RWPE2 (cell line): ENCODE measurements at regions not wholly inside any gene's neighbourhood (a gene's known extent, or its start where the extent isn't known, plus 50 kb on each side); places are given as distances from the start of the nearest gene placed in this dataset.
"Not testable (repeated sequence)": the region's sequence is repeated elsewhere in the genome, so short reads cannot be mapped to it uniquely, and the experiment has no call there.

Source experiments
- ATAC-seq: fragments of 200-7000 bp; cut with Tn5 transposase; 3 replicates; pipeline ENCODE4 v1.9.1; 2021; ENCODE audit warnings: low read depth
- DNase-seq: peaks from one replicate; pipeline ENCODE4 v3.0.0-alpha.2; 2020; ENCODE audit warnings: low spot score
- H3K27ac ChIP-seq: fragments of 450-650 bp; 2 replicates; pipeline ENCODE4 v1.5.1; 2017; ENCODE audit warnings: mild to moderate bottlenecking; ENCODE audit not compliant: poor library complexity, severe bottlenecking
- H3K27me3 ChIP-seq: fragments of 250-450 bp; sonication (Bioruptor Pico); 2 replicates; pipeline ENCODE4 v1.5.1; 2021; ENCODE audit warnings: mild to moderate bottlenecking, moderate library complexity; ENCODE audit not compliant: insufficient read depth, poor library complexity, severe bottlenecking
- H3K36me3 ChIP-seq: fragments of 250-450 bp; sonication (Bioruptor Pico); 2 replicates; pipeline ENCODE4 v1.5.1; 2020; ENCODE audit warnings: low read depth, mild to moderate bottlenecking, moderate library complexity
- H3K4me1 ChIP-seq: fragments of 250-450 bp; sonication (Bioruptor Pico); 2 replicates; pipeline ENCODE4 v1.5.1; 2021; ENCODE audit warnings: mild to moderate bottlenecking, moderate library complexity; ENCODE audit not compliant: insufficient read depth, poor library complexity, severe bottlenecking
- H3K4me3 ChIP-seq: fragments of 250-450 bp; sonication (Bioruptor Pico); 2 replicates; pipeline ENCODE4 v1.5.1; 2021; ENCODE audit warnings: mild to moderate bottlenecking, moderate library complexity; ENCODE audit not compliant: severe bottlenecking
- H3K9me3 ChIP-seq: fragments of 250-450 bp; sonication (Bioruptor Pico); 2 replicates; pipeline ENCODE4 v1.5.1; 2021; ENCODE audit warnings: mild to moderate bottlenecking, moderate library complexity; ENCODE audit not compliant: severe bottlenecking
- TF ChIP-seq, protein P1 (sequence below): fragments of 450-650 bp; IDR thresholded peaks from one replicate; pipeline ENCODE4 v1.5.1; 2017; ENCODE audit warnings: mild to moderate bottlenecking, moderate library complexity; ENCODE audit not compliant: poor library complexity, severe bottlenecking

DNA sequence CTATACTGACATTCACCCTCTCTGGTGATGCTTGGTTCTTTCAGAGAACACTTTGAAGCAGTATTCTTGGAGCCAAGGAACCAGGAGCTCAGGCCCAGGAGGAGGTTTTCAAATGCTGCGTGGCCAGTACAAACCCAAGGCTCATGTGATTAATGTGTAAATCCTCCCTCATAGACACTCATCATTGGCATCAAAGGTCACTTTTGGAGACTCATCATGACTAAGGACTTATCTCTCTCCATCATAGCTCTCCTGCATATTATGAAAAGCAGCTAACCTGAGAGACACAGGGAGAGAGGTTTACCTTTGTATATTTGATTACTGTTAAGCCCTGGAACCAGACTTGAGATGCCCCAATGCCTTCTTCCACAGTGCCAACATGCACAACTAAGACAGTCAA lies 115.3 kb upstream of the SRD5A2 start:
- no peaks in the 10 kb centered on the region for H3K27me3 ChIP-seq
- TF ChIP-seq, protein P1, sequence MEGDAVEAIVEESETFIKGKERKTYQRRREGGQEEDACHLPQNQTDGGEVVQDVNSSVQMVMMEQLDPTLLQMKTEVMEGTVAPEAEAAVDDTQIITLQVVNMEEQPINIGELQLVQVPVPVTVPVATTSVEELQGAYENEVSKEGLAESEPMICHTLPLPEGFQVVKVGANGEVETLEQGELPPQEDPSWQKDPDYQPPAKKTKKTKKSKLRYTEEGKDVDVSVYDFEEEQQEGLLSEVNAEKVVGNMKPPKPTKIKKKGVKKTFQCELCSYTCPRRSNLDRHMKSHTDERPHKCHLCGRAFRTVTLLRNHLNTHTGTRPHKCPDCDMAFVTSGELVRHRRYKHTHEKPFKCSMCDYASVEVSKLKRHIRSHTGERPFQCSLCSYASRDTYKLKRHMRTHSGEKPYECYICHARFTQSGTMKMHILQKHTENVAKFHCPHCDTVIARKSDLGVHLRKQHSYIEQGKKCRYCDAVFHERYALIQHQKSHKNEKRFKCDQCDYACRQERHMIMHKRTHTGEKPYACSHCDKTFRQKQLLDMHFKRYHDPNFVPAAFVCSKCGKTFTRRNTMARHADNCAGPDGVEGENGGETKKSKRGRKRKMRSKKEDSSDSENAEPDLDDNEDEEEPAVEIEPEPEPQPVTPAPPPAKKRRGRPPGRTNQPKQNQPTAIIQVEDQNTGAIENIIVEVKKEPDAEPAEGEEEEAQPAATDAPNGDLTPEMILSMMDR: no peak
- peaks cover 12% of the 10 kb centered on the region for H3K9me3 ChIP-seq
- no peaks in the 10 kb centered on the region for H3K4me1 ChIP-seq
- H3K27ac ChIP-seq: no peak overlapping the region
- DNase-seq (no peak), ATAC-seq (no peak)
- no peak overlapping the region for H3K4me3 ChIP-seq
- H3K36me3 ChIP-seq: no peaks in the 10 kb centered on the region

GRCh38 chr2:31694444-31694843 lies 113.7 kb upstream of the SRD5A2 start:
- no peaks in the 10 kb centered on the region for H3K36me3 ChIP-seq
- H3K27me3 ChIP-seq: no peaks in the 10 kb centered on the region
- TF ChIP-seq, protein P1: no peak
- H3K27ac ChIP-seq: no peak overlapping the region
- H3K4me1 ChIP-seq: no peaks in the 10 kb centered on the region
- peaks cover 12% of the 10 kb centered on the region for H3K9me3 ChIP-seq
- ATAC-seq: no peak
- no peak overlapping the region for H3K4me3 ChIP-seq
- DNase-seq: no peak

GRCh38 chr2:31693882-31694281 lies 113.1 kb upstream of the SRD5A2 start:
- H3K4me3 ChIP-seq: no peak overlapping the region
- no peak overlapping the region for H3K27ac ChIP-seq
- no peaks in the 10 kb centered on the region for H3K4me1 ChIP-seq
- peaks cover 9% of the 10 kb centered on the region for H3K9me3 ChIP-seq
- H3K36me3 ChIP-seq: no peaks in the 10 kb centered on the region
- no peaks in the 10 kb centered on the region for H3K27me3 ChIP-seq
- TF ChIP-seq, protein P1: no peak
- ATAC-seq (no peak), DNase-seq (no peak)

- Histone ChIP-seq H3K27ac (no peak overlapping the region), H3K9me3 (no peaks in the 10 kb centered on the region), H3K4me3 (no peak overlapping the region), H3K36me3 (no peaks in the 10 kb centered on the region), H3K27me3 (no peaks in the 10 kb centered on the region), H3K4me1 (no peaks in the 10 kb centered on the region)
- no peak for DNase-seq
- no peak for ATAC-seq
- TF ChIP-seq, protein P1: peak; percentile 42
These were observed 107.5 kb upstream of the SRD5A2 start for GRCh38 chr2:31688282-31688681.

- H3K27ac ChIP-seq, DNase-seq, H3K36me3 ChIP-seq, H3K27me3 ChIP-seq, ATAC-seq, H3K9me3 ChIP-seq, H3K4me1 ChIP-seq, H3K4me3 ChIP-seq: not testable (repeated sequence)
These were observed 102.8 kb upstream of the SRD5A2 start for GRCh38 chr2:31683506-31683905.
